ENCODE measurements at regions not wholly inside any gene's neighbourhood (a gene's known extent, or its start where the extent isn't known, plus 50 kb on each side); places are given as distances from the start of the nearest gene placed in this dataset.

DNA sequence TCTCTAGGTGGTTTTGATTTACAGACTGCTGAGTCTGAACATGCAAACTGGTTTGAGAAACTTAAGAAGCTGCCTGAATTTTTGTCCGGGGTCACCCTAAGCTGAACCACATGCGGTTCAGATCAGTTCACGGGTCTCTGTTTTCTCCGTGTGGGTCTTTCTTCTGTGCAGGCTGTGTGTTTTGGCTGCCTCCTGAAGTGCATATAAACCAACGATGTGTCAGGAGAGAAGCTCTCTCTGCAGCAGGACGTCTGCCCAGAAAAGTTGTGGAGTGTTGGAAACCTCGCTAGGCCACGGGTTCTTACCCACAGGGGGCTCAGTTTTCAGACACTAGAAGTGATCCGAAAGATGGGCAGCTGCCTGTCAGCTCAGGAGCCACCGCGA lies 364.2 kb downstream of the IRX2 start:
- H3K36me3 ChIP-seq, result no peaks in the 10 kb centered on the region
- no peak overlapping the region for H3K4me3 ChIP-seq
- DNase-seq, result no peak
- H3K27ac ChIP-seq (replicated peaks), result no peak overlapping the region
- peaks cover 79% of the 10 kb centered on the region for H3K27me3 ChIP-seq (ENCODE audit: low read depth)
- intact Hi-C loops (cut with micrococcal nuclease), result no loop called here
- H3K9me3 ChIP-seq (replicated peaks), result no peaks in the 10 kb centered on the region
- H3K4me1 ChIP-seq, result no peaks in the 10 kb centered on the region
- TF ChIP-seq, protein P1, sequence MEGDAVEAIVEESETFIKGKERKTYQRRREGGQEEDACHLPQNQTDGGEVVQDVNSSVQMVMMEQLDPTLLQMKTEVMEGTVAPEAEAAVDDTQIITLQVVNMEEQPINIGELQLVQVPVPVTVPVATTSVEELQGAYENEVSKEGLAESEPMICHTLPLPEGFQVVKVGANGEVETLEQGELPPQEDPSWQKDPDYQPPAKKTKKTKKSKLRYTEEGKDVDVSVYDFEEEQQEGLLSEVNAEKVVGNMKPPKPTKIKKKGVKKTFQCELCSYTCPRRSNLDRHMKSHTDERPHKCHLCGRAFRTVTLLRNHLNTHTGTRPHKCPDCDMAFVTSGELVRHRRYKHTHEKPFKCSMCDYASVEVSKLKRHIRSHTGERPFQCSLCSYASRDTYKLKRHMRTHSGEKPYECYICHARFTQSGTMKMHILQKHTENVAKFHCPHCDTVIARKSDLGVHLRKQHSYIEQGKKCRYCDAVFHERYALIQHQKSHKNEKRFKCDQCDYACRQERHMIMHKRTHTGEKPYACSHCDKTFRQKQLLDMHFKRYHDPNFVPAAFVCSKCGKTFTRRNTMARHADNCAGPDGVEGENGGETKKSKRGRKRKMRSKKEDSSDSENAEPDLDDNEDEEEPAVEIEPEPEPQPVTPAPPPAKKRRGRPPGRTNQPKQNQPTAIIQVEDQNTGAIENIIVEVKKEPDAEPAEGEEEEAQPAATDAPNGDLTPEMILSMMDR (IDR thresholded peaks at IDR 0.05; ENCODE audit: borderline replicate concordance), result no peak

DNA sequence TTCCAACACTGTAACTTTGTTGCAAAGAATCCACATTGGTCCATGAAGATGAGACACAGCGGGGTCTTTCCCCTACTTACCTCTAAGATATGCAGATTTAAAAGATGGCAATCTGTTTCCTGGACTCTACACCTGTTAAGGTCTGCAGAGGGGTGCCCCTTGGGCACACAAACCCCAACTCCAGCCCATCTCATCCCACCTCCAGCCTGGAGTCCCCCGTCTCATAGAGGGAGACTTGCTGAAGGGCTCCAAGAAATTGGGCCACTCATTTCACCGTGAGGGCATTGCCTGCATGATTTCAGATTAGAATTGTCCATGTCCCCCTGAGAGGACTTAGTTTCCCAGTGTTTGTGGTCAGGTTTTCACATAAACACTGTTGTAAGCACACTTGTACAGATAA lies 365.7 kb downstream of the IRX2 start:
- intact Hi-C loops (cut with micrococcal nuclease), result no loop called here
- Histone ChIP-seq H3K4me3 (no peak overlapping the region), H3K27me3 (ENCODE audit: low read depth) (peaks cover 82% of the 10 kb centered on the region), H3K4me1 (no peaks in the 10 kb centered on the region), H3K27ac (replicated peaks) (no peak overlapping the region), H3K9me3 (replicated peaks) (no peaks in the 10 kb centered on the region), H3K36me3 (no peaks in the 10 kb centered on the region)
- no peak for DNase-seq
- TF ChIP-seq, protein P1 (IDR thresholded peaks at IDR 0.05; ENCODE audit: borderline replicate concordance), result no peak

DNA sequence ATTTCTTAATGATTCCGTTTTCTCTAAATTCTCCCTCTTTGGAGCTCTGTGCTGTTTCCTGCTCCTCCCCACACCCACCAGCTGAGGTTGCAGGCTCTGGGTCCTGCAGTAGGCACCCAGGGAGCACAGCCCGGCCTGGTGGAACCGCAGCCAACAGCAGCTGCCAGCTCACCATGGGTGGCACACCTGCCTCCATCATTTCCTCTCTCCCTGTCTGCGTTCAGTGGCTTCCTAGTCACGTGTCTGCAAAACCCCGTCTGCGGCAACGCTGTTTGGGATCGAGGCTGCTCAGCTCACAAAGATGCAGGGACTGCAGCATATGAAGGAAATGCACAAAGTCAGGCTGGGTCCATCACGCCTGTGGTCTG lies 367.8 kb downstream of the IRX2 start:
- intact Hi-C loops (cut with micrococcal nuclease), result no loop called here
- no peak for DNase-seq

DNA sequence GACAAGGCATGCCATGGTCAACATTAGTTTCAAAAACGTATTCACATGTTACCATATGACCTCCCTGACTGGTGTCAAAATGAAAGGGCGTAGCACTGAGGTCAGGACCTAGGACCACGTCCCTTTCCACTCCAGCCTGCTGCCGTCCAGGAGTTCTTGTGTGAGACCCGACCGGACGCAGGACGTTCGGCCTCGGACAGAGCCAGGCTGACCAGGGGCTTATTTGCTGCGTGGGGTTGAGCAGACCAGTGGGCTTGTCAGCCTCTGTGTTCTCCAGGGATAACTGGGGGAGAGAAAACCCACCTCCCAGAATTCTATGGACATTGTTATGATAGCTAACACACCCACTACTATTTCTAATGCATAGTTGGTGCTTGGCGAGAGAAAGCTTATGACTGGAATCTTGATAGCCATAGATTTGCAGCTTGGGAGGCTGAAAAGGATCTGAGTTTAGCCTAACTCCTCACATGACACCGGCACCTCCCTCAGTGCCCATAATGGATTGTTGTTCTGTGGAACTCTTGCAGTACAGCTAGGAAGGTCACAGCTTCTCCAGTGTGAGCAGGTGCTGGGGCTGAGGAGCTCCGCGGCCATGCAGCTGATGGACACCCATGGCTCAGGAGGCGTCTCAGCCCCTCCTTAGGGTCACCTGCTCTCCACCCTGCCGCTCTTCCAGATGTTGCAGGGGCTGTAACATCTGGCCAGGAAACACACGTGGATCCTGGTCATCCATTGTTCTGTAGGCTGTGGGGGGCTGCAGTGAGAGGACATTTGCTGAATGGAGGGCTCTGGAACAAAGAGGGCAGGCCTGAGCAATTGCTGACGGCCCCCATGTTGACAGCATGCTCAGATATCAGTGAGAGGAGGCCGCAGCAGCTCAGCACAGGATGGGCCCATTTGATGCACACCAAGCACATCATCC lies 368.4 kb downstream of the IRX2 start:
- intact Hi-C loops (cut with micrococcal nuclease), result no loop called here
- no peaks in the 10 kb centered on the region for H3K9me3 ChIP-seq (replicated peaks)

More for the DNA sequence above, 367.8 kb downstream of the IRX2 start:
- Histone ChIP-seq H3K9me3 (replicated peaks) (no peaks in the 10 kb centered on the region), H3K27ac (replicated peaks) (no peak overlapping the region), H3K4me3 (no peak overlapping the region), H3K4me1 (no peaks in the 10 kb centered on the region), H3K36me3 (no peaks in the 10 kb centered on the region), H3K27me3 (ENCODE audit: low read depth) (peaks cover 66% of the 10 kb centered on the region)
- TF ChIP-seq, protein P1 (IDR thresholded peaks at IDR 0.05; ENCODE audit: borderline replicate concordance), result no peak

DNA sequence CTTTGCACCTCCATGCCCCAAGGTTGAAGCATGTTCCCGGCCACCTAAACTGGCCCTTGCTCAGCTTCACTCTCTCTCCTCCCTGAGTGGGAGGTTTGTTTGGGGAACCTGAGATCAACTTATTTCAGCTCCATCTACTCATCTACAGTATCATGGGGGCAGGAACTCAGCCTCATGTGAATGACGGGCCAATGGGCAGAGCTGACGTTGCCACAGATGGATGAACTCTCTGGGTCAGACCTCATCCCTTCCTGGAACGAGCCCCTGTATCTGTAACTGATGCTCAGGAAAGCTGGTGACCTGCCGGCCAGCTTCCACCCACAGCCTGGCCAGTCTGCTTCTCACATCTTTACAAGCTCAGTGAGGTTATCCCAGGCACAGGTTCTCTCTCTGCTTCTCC lies 369.6 kb downstream of the IRX2 start:
- Histone ChIP-seq H3K36me3 (no peaks in the 10 kb centered on the region), H3K27me3 (ENCODE audit: low read depth) (peaks cover 53% of the 10 kb centered on the region), H3K4me1 (no peaks in the 10 kb centered on the region), H3K27ac (replicated peaks) (no peak overlapping the region), H3K9me3 (replicated peaks) (no peaks in the 10 kb centered on the region), H3K4me3 (no peak overlapping the region)
- no peak for DNase-seq
- TF ChIP-seq, protein P1 (IDR thresholded peaks at IDR 0.05; ENCODE audit: borderline replicate concordance), result no peak
- intact Hi-C loops (cut with micrococcal nuclease), result no loop called here

More for the DNA sequence above, 368.4 kb downstream of the IRX2 start:
- Histone ChIP-seq H3K4me3 (no peak overlapping the region), H3K4me1 (no peaks in the 10 kb centered on the region), H3K27ac (replicated peaks) (no peak overlapping the region), H3K27me3 (ENCODE audit: low read depth) (peaks cover 65% of the 10 kb centered on the region), H3K36me3 (no peaks in the 10 kb centered on the region)
- TF ChIP-seq, protein P1 (IDR thresholded peaks at IDR 0.05; ENCODE audit: borderline replicate concordance), result no peak
- DNase-seq, result no peak

All from left ventricle myocardium inferior (tissue), 1 donor.